Activated naive CD8-positive, alpha-beta T cell treated with anti-CD3 and anti-CD28 coated beads, Interleukin-2, amount 50 U/mL, for 24 hours (primary cell): ENCODE measurements at regions not wholly inside any gene's neighbourhood (a gene's known extent, or its start where the extent isn't known, plus 50 kb on each side); places are given as distances from the start of the nearest gene placed in this dataset.

Source experiments
- ATAC-seq: fragments of 150-1000 bp; cut with Tn5 transposase; one replicate; pipeline ENCODE4 v1.10.0; 2021
- DNase-seq: peaks from one replicate; pipeline ENCODE4 v3.0.0; 2021
- H3K27ac Mint-ChIP-seq: one replicate; pipeline ENCODE4 v1.8.0; 2021; ENCODE audit warnings: mild to moderate bottlenecking, mixed read lengths
- H3K27me3 Mint-ChIP-seq: one replicate; pipeline ENCODE4 v1.8.0; 2021; ENCODE audit warnings: mixed read lengths
- H3K36me3 Mint-ChIP-seq: one replicate; pipeline ENCODE4 v1.8.0; 2021; ENCODE audit warnings: low read depth, mixed read lengths
- H3K4me1 Mint-ChIP-seq: one replicate; pipeline ENCODE4 v1.8.0; 2021; ENCODE audit warnings: mixed read lengths
- H3K4me3 Mint-ChIP-seq: one replicate; pipeline ENCODE4 v1.8.0; 2021; ENCODE audit warnings: mild to moderate bottlenecking, moderate library complexity, mixed read lengths
- H3K9me3 Mint-ChIP-seq: one replicate; pipeline ENCODE4 v1.8.0; 2021; ENCODE audit warnings: mixed read lengths

- no peaks in the 10 kb centered on the region for H3K36me3 Mint-ChIP-seq
- DNase-seq (no peak), ATAC-seq (no peak)
- H3K27me3 Mint-ChIP-seq: no peaks in the 10 kb centered on the region
- no peak overlapping the region for H3K4me3 Mint-ChIP-seq
- no peak overlapping the region for H3K27ac Mint-ChIP-seq
- peaks cover 13% of the 10 kb centered on the region for H3K9me3 Mint-ChIP-seq
- no peaks in the 10 kb centered on the region for H3K4me1 Mint-ChIP-seq
Measured at GRCh38 chr16:64730261-64730660, 391.6 kb downstream of the CDH11 start.

DNA sequence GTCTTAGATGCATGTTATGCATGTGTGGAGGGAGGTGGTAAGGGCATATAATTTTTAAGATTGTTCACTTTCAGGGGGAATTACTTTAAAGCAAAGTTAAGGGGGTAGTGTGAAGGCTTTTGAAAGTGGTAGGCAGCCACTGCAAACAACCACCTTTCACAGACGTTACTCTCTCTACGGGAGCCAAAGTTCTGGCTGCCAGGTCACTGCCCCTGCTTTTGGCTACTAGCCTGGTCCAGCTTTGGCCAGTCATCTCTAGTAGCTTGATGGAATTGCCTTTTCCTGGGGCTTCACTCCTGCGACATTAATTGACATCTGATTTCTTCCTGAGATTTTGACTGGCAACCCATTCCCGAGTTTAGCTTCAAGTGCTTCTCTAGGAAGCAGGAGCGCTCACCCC is 397.5 kb downstream of the CDH11 start:
- H3K36me3 Mint-ChIP-seq: no peaks in the 10 kb centered on the region
- no peak for DNase-seq
- ATAC-seq: no peak
- peaks cover 20% of the 10 kb centered on the region for H3K9me3 Mint-ChIP-seq
- H3K27ac Mint-ChIP-seq: no peak overlapping the region
- H3K27me3 Mint-ChIP-seq: no peaks in the 10 kb centered on the region
- H3K4me3 Mint-ChIP-seq: no peak overlapping the region
- H3K4me1 Mint-ChIP-seq: no peaks in the 10 kb centered on the region

DNA sequence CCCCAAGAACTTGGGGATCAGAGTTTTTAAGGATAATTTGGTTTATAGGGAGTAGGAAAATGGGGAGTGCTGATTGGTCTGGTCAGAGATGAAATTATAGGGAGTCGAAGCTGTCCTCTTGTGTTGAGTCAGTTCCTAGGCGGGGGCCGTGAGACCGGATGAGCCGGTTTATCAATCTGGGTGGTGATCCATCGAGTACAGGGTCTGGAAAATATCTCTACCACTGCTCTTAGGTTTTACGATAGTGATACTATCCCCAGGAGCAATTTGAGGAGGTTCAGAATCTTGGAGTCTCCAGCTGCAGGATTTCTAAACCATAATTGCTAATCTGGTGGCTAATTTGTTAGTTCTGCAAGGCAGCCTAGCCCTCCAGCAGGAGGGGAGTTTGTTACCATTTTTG is 403.4 kb downstream of the CDH11 start:
- DNase-seq: no peak
- H3K27me3 Mint-ChIP-seq: no peaks in the 10 kb centered on the region
- H3K4me1 Mint-ChIP-seq: no peaks in the 10 kb centered on the region
- H3K36me3 Mint-ChIP-seq: no peaks in the 10 kb centered on the region
- H3K9me3 Mint-ChIP-seq: peaks cover 22% of the 10 kb centered on the region
- H3K27ac Mint-ChIP-seq: no peak overlapping the region
- H3K4me3 Mint-ChIP-seq: no peak overlapping the region
- ATAC-seq: no peak

DNA sequence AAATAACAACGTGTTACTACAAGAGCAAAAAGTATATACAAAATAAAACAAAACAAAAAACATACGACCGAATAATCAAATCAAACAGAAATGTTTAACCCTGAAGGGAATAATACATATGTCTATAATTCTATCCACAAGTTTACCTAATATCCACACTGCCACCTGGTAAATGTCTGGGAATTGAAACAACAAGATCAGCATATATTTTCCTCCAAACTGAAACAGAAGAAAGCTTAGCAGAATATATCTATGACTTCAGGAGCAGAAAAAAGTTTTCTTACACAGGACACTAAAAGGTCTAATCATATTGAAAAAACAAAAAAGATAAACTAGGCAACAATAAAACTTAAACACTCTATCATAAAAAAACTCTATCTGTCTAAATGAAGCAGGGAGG is 404.0 kb downstream of the CDH11 start:
- DNase-seq: no peak
- peaks cover 19% of the 10 kb centered on the region for H3K9me3 Mint-ChIP-seq
- no peaks in the 10 kb centered on the region for H3K36me3 Mint-ChIP-seq
- no peak overlapping the region for H3K4me3 Mint-ChIP-seq
- no peaks in the 10 kb centered on the region for H3K4me1 Mint-ChIP-seq
- H3K27me3 Mint-ChIP-seq: no peaks in the 10 kb centered on the region
- no peak for ATAC-seq
- H3K27ac Mint-ChIP-seq: no peak overlapping the region

- H3K4me3 Mint-ChIP-seq: no peak overlapping the region
- no peaks in the 10 kb centered on the region for H3K27me3 Mint-ChIP-seq
- ATAC-seq: no peak
- H3K36me3 Mint-ChIP-seq: no peaks in the 10 kb centered on the region
- H3K4me1 Mint-ChIP-seq: no peaks in the 10 kb centered on the region
- H3K9me3 Mint-ChIP-seq: peaks cover 11% of the 10 kb centered on the region
- DNase-seq: no peak
- H3K27ac Mint-ChIP-seq: no peak overlapping the region
Measured at GRCh38 chr16:64715624-64716023, 406.2 kb downstream of the CDH11 start.

- Mint-ChIP-seq H3K9me3 (peaks cover 13% of the 10 kb centered on the region), H3K27ac (no peak overlapping the region), H3K4me1 (no peaks in the 10 kb centered on the region), H3K27me3 (no peaks in the 10 kb centered on the region), H3K36me3 (no peaks in the 10 kb centered on the region), H3K4me3 (no peak overlapping the region)
- ATAC-seq: no peak
- DNase-seq: no peak
Measured at GRCh38 chr16:64712026-64712425, 409.8 kb downstream of the CDH11 start.

GRCh38 chr16:64711596-64711995 is 410.3 kb downstream of the CDH11 start:
- Mint-ChIP-seq H3K36me3 (no peaks in the 10 kb centered on the region), H3K9me3 (peaks cover 10% of the 10 kb centered on the region), H3K27ac (no peak overlapping the region), H3K4me3 (no peak overlapping the region), H3K4me1 (no peaks in the 10 kb centered on the region), H3K27me3 (no peaks in the 10 kb centered on the region)
- ATAC-seq (no peak), DNase-seq (no peak)

- H3K4me3 Mint-ChIP-seq: no peak overlapping the region
- H3K27ac Mint-ChIP-seq: no peak overlapping the region
- no peaks in the 10 kb centered on the region for H3K27me3 Mint-ChIP-seq
- DNase-seq: no peak
- ATAC-seq: no peak
- H3K36me3 Mint-ChIP-seq: no peaks in the 10 kb centered on the region
- H3K4me1 Mint-ChIP-seq: no peaks in the 10 kb centered on the region
- peaks cover 7% of the 10 kb centered on the region for H3K9me3 Mint-ChIP-seq
Measured at GRCh38 chr16:64711026-64711425, 410.8 kb downstream of the CDH11 start.

DNA sequence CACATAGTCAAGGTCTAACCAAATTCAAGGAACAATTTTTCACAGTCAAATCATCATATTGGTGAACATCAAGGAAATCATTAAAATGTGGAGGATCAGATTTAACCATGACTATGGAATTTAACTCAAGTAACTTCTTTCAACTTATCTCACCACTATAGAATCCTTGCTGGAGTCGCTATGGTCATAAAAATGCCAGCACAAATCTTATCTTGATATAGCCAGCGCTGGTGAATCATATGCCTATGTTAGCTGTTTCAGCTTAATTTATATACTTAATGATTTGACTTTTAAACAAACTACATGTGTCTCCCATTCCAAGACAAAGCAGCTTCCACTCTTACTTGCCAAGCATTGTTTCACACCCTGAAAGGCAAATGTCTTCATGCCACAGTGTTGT is 416.4 kb downstream of the CDH11 start:
- ATAC-seq: no peak
- Mint-ChIP-seq H3K4me3 (no peak overlapping the region), H3K9me3 (peaks cover 20% of the 10 kb centered on the region), H3K27ac (no peak overlapping the region), H3K27me3 (no peaks in the 10 kb centered on the region), H3K4me1 (no peaks in the 10 kb centered on the region), H3K36me3 (no peaks in the 10 kb centered on the region)
- DNase-seq: no peak

GRCh38 chr16:64704386-64704785 is 417.5 kb downstream of the CDH11 start:
- no peaks in the 10 kb centered on the region for H3K27me3 Mint-ChIP-seq

GRCh38 chr16:64702415-64702814 is 419.4 kb downstream of the CDH11 start:
- Mint-ChIP-seq H3K4me3 (no peak overlapping the region), H3K4me1 (no peaks in the 10 kb centered on the region), H3K27me3 (no peaks in the 10 kb centered on the region), H3K9me3 (peaks cover 24% of the 10 kb centered on the region), H3K27ac (no peak overlapping the region), H3K36me3 (no peaks in the 10 kb centered on the region)
- ATAC-seq (no peak), DNase-seq (no peak)

More at GRCh38 chr16:64704386-64704785, 417.5 kb downstream of the CDH11 start:
- DNase-seq (no peak), ATAC-seq (no peak)
- Mint-ChIP-seq H3K36me3 (no peaks in the 10 kb centered on the region), H3K27ac (no peak overlapping the region), H3K4me3 (no peak overlapping the region), H3K9me3 (peaks cover 20% of the 10 kb centered on the region), H3K4me1 (no peaks in the 10 kb centered on the region)

DNA sequence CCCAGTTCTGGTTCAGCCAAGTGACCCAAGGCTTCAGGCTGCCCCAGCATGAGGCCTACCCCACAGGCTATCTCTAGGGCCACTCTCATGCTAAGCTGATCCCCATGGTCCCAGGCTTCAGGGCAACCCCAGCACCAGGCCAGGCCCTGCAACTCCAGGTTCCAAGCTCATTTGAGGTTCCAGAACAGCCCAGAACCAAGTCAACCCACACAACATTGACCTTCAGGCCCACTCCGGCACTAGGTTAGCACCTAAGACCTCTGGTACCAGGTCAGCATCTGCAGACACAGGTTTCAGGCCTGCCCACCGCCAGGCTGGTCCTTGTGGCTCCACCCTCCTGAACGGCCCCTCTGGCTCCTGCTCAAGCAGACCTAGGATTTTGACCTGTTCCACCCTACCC is 421.2 kb downstream of the CDH11 start:
- Mint-ChIP-seq H3K27ac (no peak overlapping the region), H3K4me3 (no peak overlapping the region), H3K36me3 (no peaks in the 10 kb centered on the region), H3K27me3 (no peaks in the 10 kb centered on the region), H3K4me1 (no peaks in the 10 kb centered on the region), H3K9me3 (peaks cover 28% of the 10 kb centered on the region)
- ATAC-seq (no peak), DNase-seq (no peak)

DNA sequence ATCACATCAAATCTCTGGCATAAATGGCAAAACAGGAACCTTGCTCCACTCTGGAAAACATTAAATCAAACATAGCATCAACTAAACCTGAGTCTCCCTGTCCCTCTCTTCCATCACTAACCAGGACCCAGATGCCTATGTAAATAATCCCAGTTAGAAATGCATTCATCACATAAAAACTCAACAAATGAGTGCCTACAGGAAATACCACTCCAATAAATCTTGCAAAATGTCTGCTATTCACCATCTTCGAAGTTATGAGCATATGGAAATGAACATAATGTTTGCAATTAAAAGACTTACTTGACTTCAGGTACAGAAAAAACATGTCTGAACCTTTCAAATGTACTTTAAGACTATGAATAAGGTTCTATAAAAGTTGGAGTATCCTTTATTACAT is 425.0 kb downstream of the CDH11 start:
- H3K36me3 Mint-ChIP-seq: no peaks in the 10 kb centered on the region
- ATAC-seq (no peak), DNase-seq (no peak)
- peaks cover 22% of the 10 kb centered on the region for H3K9me3 Mint-ChIP-seq
- no peak overlapping the region for H3K27ac Mint-ChIP-seq
- H3K4me1 Mint-ChIP-seq: no peaks in the 10 kb centered on the region
- H3K27me3 Mint-ChIP-seq: no peaks in the 10 kb centered on the region
- H3K4me3 Mint-ChIP-seq: no peak overlapping the region

DNA sequence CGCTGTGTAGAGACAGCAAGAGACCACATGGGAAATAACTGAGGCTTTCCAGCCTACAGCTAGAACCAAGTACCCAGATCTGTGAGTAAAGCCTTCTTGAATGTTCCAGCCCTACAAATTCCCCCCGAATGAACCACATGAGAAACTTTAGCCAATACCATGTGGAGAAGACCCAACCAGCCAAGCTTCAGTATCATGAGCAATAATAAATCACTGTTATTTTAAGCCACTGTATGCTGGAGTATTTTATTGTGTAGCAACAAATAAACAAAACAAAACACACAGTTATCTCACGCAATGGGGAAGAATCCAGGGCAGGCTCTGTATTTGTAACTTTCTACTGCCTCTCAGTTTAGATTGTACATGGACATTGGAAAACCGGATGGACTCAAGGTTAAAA is 426.2 kb downstream of the CDH11 start:
- Mint-ChIP-seq H3K27me3 (no peaks in the 10 kb centered on the region), H3K36me3 (no peaks in the 10 kb centered on the region), H3K9me3 (peaks cover 21% of the 10 kb centered on the region), H3K27ac (no peak overlapping the region), H3K4me1 (no peaks in the 10 kb centered on the region), H3K4me3 (no peak overlapping the region)
- DNase-seq (no peak), ATAC-seq (no peak)

GRCh38 chr16:64693946-64694345 is 427.9 kb downstream of the CDH11 start:
- no peak overlapping the region for H3K27ac Mint-ChIP-seq
- H3K4me3 Mint-ChIP-seq: no peak overlapping the region
- H3K4me1 Mint-ChIP-seq: no peaks in the 10 kb centered on the region
- no peaks in the 10 kb centered on the region for H3K27me3 Mint-ChIP-seq
- no peak for ATAC-seq
- no peak for DNase-seq
- H3K36me3 Mint-ChIP-seq: no peaks in the 10 kb centered on the region
- peaks cover 21% of the 10 kb centered on the region for H3K9me3 Mint-ChIP-seq

DNA sequence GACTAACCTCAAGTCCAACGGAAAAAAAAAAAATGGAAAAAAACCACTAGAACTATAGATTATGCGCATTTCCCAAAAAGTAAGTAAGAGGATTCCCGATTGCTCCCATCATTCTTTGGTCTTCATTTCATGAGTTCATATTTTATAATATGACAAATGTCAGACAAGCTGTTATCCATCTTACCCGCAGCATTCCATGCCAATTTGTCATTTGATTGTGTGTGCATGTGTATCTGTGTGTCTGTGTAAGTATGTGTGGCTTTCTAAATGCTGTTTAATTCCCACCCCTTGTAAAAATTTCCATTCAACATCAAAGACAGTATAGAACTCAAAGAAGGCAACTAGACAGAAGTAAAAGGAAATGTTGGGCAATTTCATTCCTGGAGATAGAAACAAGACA is 434.1 kb downstream of the CDH11 start:
- DNase-seq (no peak), ATAC-seq (no peak)
- no peak overlapping the region for H3K27ac Mint-ChIP-seq
- no peaks in the 10 kb centered on the region for H3K4me1 Mint-ChIP-seq
- peaks cover 12% of the 10 kb centered on the region for H3K9me3 Mint-ChIP-seq
- H3K27me3 Mint-ChIP-seq: no peaks in the 10 kb centered on the region
- H3K4me3 Mint-ChIP-seq: no peak overlapping the region
- H3K36me3 Mint-ChIP-seq: no peaks in the 10 kb centered on the region
